BLaER1 (cell line): ENCODE measurements at regions not wholly inside any gene's neighbourhood (a gene's known extent, or its start where the extent isn't known, plus 50 kb on each side); places are given as distances from the start of the nearest gene placed in this dataset.

Experiments
- H3K27ac ChIP-seq: shearing (Covaris generic); formaldehyde crosslinking; 2 replicates; pipeline ENCODE4 v1.8.1; 2022
- H3K27me3 ChIP-seq: shearing (Covaris generic); formaldehyde crosslinking; 2 replicates; pipeline ENCODE4 v1.8.1; 2022
- H3K36me3 ChIP-seq: shearing (Covaris generic); formaldehyde crosslinking; 2 replicates; pipeline ENCODE4 v1.8.1; 2022
- H3K4me1 ChIP-seq: shearing (Covaris generic); formaldehyde crosslinking; 2 replicates; pipeline ENCODE4 v1.8.1; 2022
- H3K4me2 ChIP-seq: shearing (Covaris generic); formaldehyde crosslinking; 2 replicates; pipeline ENCODE4 v1.8.1; 2022
- H3K4me3 ChIP-seq: shearing (Covaris generic); formaldehyde crosslinking; 2 replicates; pipeline ENCODE4 v1.8.1; 2022
- H3K9ac ChIP-seq: shearing (Covaris generic); formaldehyde crosslinking; 2 replicates; pipeline ENCODE4 v1.8.1; 2022
- H3K9me3 ChIP-seq: shearing (Covaris generic); formaldehyde crosslinking; 2 replicates; pipeline ENCODE4 v1.8.1; 2022
- H4K20me1 ChIP-seq: shearing (Covaris generic); formaldehyde crosslinking; 2 replicates; pipeline ENCODE4 v1.8.1; 2022
- Cebpa-rat ChIP-seq: shearing (Covaris generic); IDR thresholded peaks from 2 replicates; pipeline ENCODE4 v1.8.1; 2022

DNA sequence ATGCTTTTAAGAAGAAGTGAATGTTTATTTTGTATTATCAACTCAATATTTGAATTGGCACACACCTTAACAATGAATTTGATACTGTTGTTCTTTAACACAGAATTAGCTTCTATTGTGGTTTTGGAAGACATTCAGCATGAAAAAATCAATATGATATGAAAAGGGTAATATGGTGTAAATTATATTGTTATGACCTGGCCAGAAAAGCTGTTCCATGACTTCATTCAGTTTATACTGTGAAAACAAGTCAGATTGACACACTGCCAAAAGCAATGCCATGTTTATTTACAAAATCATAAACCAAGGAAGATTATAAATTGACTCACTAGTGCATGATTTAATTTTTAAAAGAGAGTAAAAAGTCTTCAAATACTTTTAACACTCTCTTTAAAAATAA is 851.4 kb upstream of the SEL1L start:
- no peaks in the 10 kb centered on the region for H3K9me3 ChIP-seq

DNA sequence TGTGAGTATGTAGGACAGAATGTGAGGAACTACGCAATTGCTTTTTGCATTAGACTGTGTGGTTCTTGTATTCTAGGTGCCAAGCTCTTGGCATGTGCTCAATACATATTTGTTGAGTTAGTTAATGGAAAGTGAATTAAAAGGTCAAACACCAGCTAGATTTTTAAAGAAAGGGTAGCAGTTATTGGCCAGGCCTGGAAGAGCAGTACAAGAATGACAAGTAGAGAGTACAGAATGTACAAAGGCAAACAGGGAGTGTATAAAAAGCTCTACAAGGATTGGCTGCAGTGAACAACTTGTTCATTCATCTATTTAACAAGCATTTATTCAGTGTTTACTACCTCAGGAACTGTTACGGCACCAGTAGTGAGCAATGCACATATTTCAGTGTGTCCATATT is 854.0 kb upstream of the SEL1L start:
- Histone ChIP-seq H4K20me1 (no peaks in the 10 kb centered on the region), H3K27me3 (no peaks in the 10 kb centered on the region), H3K36me3 (no peaks in the 10 kb centered on the region), H3K4me1 (no peaks in the 10 kb centered on the region), H3K4me2 (no peak overlapping the region), H3K27ac (no peak overlapping the region), H3K9ac (no peak overlapping the region), H3K4me3 (no peak overlapping the region), H3K9me3 (no peaks in the 10 kb centered on the region)
- no peak for TF ChIP-seq Cebpa-rat

More for the DNA sequence above, 851.4 kb upstream of the SEL1L start:
- Histone ChIP-seq H3K4me2 (no peak overlapping the region), H3K27ac (no peak overlapping the region), H3K4me1 (no peaks in the 10 kb centered on the region), H3K36me3 (no peaks in the 10 kb centered on the region), H4K20me1 (no peaks in the 10 kb centered on the region), H3K27me3 (no peaks in the 10 kb centered on the region), H3K4me3 (no peak overlapping the region), H3K9ac (no peak overlapping the region)
- TF ChIP-seq Cebpa-rat = no peak

DNA sequence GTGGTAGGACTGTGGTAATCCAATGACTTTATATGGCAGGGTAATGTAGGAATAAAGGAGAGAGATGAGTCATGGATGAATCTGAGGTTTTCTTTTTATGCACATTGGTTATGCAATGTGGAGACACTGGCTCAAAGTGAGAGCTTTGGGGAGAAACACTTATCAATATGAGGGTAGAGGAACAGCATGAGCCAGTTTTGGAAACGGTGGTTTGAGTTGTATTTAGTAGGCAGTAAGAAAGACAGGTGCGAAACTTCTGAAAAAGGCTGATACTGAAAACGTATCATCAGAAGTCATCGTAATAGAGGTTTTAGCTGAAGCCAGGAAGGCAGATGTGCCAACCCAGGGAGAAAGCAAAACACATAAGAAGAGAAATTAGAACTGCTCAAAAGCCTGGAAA is 854.8 kb upstream of the SEL1L start:
- no peaks in the 10 kb centered on the region for H3K27me3 ChIP-seq
- H3K4me2 ChIP-seq = no peak overlapping the region
- no peaks in the 10 kb centered on the region for H3K4me1 ChIP-seq
- H3K27ac ChIP-seq = no peak overlapping the region
- no peak overlapping the region for H3K9ac ChIP-seq
- no peaks in the 10 kb centered on the region for H3K9me3 ChIP-seq
- H3K36me3 ChIP-seq = no peaks in the 10 kb centered on the region
- no peak for TF ChIP-seq Cebpa-rat
- no peaks in the 10 kb centered on the region for H4K20me1 ChIP-seq
- no peak overlapping the region for H3K4me3 ChIP-seq

DNA sequence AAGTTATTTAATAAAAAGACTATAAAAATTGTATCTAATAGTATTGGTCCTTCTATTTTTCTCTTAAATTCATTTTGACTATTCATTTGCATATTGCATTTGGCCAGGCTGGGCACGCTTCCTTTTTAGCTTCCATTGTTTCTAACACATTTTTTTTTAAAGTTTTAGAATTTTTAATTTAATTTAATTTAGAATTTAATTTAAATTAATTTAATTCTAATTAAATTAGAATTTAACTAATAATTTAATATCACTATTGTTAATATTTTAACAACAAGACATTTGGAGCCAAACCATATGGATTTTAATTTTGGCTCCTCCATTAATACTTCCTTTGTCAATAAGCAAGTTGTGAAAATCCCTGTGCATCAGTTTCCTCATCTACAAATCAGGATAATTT is 856.9 kb upstream of the SEL1L start:
- Histone ChIP-seq H4K20me1 (no peaks in the 10 kb centered on the region), H3K4me2 (no peak overlapping the region), H3K27me3 (no peaks in the 10 kb centered on the region), H3K27ac (no peak overlapping the region), H3K4me3 (no peak overlapping the region), H3K9ac (no peak overlapping the region), H3K9me3 (no peaks in the 10 kb centered on the region), H3K4me1 (no peaks in the 10 kb centered on the region), H3K36me3 (no peaks in the 10 kb centered on the region)
- no peak for TF ChIP-seq Cebpa-rat

DNA sequence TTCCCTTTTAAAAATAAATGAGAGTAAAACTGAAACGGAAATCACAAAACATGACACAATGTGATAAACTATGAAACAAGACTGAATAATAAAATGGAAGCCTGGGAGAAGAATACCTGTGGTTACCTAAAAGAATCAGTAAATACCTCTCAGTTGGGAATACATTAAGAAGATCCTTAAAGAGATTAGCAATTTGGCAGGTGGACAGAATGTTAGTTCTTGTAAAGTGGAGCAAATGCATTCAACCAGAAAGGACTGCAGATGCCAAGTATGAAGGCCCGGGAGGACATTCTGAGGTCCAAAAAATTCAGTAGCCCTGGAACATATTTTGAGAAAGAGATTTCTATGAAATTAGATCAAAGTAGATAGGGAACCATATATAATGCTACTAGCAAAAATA is 861.3 kb upstream of the SEL1L start:
- Histone ChIP-seq H3K27me3 (no peaks in the 10 kb centered on the region; the same call in 1 of the 2 replicates), H3K4me3 (no peak overlapping the region), H4K20me1 (no peaks in the 10 kb centered on the region), H3K36me3 (no peaks in the 10 kb centered on the region), H3K4me2 (no peak overlapping the region), H3K27ac (no peak overlapping the region), H3K9ac (no peak overlapping the region), H3K4me1 (no peaks in the 10 kb centered on the region), H3K9me3 (no peaks in the 10 kb centered on the region)
- no peak for TF ChIP-seq Cebpa-rat

DNA sequence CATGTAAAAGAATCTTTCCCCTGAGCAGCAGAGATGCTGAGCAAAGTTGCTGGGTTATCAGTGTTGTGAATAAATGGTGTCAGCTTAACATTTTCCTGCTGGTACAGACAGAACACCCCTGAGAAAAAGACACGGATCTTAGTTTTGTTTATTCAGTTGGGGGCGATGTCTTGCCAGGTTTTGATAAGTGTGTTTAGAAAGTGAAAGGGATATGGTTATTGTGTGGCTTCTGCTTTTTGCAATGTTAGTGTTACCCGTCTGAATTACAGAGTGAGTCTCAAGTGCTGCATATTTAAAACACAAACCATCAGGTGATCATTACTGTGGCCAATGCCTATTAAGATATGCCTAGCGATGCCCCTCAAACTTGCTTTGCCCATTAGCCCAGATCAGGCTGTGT is 864.6 kb upstream of the SEL1L start:
- no peaks in the 10 kb centered on the region for H3K9me3 ChIP-seq
- H3K36me3 ChIP-seq = no peaks in the 10 kb centered on the region
- no peak overlapping the region for H3K4me2 ChIP-seq
- TF ChIP-seq Cebpa-rat = no peak
- H3K27me3 ChIP-seq = no peaks in the 10 kb centered on the region; the same call in 1 of the 2 replicates
- no peak overlapping the region for H3K27ac ChIP-seq
- H3K9ac ChIP-seq = no peak overlapping the region
- no peak overlapping the region for H3K4me3 ChIP-seq
- H3K4me1 ChIP-seq = no peaks in the 10 kb centered on the region
- no peaks in the 10 kb centered on the region for H4K20me1 ChIP-seq

DNA sequence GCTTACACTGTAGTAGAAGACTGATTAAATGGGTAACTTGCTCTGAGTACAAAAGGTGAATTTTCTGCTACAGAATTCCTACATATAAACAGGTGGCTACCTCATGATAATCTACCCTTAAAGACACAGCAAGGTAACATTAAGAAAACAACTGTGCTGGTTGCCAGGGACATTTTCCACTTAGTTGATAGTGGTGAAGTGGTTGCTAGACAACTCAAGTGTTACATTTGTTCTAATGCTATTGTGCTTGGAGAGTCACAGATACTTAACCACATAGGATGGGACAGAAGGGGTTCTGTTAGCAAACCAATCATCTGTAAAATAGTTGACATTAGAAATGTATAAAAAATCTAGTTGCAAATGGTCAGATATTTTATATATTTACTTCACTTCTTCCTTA is 870.3 kb upstream of the SEL1L start:
- Histone ChIP-seq H3K36me3 (no peaks in the 10 kb centered on the region), H3K4me3 (no peak overlapping the region), H3K27me3 (no peaks in the 10 kb centered on the region; the same call in 1 of the 2 replicates), H3K4me2 (no peak overlapping the region), H3K27ac (no peak overlapping the region), H3K9me3 (no peaks in the 10 kb centered on the region), H4K20me1 (no peaks in the 10 kb centered on the region), H3K9ac (no peak overlapping the region), H3K4me1 (no peaks in the 10 kb centered on the region)
- TF ChIP-seq Cebpa-rat = no peak

DNA sequence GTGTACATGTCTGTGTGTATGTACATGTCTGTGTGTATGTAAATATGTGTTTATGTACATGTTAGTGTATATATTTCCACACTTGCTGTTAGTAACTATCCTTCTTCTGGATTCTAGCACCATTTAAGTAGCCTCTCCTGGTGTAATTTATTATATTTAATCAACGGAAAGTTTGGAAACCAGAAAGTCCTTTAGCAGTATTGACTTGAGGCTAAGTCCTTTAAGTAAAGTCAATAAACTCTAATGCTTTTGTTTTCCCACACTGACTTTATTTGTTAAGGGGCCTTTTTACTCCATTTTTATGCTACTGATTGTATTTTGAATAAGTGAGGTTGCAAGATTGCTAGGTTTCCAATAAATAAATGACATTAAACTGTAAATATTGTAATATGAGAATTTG is 876.4 kb upstream of the SEL1L start:
- TF ChIP-seq Cebpa-rat = no peak
- H3K4me3 ChIP-seq = no peak overlapping the region
- no peaks in the 10 kb centered on the region for H4K20me1 ChIP-seq
- H3K9ac ChIP-seq = no peak overlapping the region
- peaks cover 5% of the 10 kb centered on the region; the same call in 1 of the 2 replicates for H3K4me1 ChIP-seq
- H3K36me3 ChIP-seq = no peaks in the 10 kb centered on the region
- no peak overlapping the region for H3K27ac ChIP-seq
- H3K9me3 ChIP-seq = no peaks in the 10 kb centered on the region
- H3K27me3 ChIP-seq = no peaks in the 10 kb centered on the region
- H3K4me2 ChIP-seq = no peak overlapping the region

DNA sequence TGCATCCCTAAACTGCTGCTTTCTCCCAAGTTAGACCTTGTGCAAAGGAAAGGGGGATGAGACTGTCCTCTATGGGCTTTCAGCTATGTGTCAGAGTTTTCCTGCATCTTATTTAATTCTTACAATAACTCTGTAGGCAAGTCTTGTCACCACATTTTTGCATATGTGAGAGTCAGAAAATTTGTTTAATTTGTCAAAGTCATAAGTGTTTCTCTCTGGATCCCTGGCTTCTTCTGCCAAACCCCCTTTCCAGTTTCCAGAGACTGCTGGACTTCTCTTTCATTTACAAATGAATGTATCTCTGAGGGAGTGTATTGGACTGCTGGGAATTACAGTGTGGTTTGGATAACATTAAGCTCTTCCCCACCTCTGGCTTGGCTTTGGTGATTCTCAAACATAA is 877.6 kb upstream of the SEL1L start:
- Histone ChIP-seq H3K4me1 (peaks cover 9% of the 10 kb centered on the region; the same call in 1 of the 2 replicates), H3K27ac (no peak overlapping the region), H3K9me3 (no peaks in the 10 kb centered on the region), H3K27me3 (no peaks in the 10 kb centered on the region), H3K4me3 (no peak overlapping the region), H3K36me3 (no peaks in the 10 kb centered on the region), H3K4me2 (no peak overlapping the region), H4K20me1 (no peaks in the 10 kb centered on the region), H3K9ac (no peak overlapping the region)
- TF ChIP-seq Cebpa-rat = no peak

DNA sequence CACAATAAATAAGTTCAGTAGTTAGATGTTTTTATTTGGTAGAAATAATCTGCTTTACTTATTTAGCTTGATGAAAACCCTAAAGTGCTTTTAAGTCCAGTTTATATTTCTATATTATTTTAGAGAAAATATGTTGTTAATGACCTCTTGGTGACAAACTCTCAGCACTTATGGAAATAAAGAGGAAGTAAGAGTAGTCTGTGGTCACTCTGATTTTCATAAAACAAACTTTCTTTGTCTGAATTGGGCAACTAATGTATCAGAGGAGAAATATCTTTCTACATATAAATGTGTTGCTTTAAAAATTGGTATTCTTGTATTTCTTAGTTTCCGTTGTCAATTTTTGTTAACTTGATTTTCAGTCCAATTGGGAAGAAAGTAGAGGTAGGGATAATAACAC is 878.9 kb upstream of the SEL1L start:
- TF ChIP-seq Cebpa-rat = no peak
- H3K4me2 ChIP-seq = no peak overlapping the region
- no peak overlapping the region for H3K9ac ChIP-seq

DNA sequence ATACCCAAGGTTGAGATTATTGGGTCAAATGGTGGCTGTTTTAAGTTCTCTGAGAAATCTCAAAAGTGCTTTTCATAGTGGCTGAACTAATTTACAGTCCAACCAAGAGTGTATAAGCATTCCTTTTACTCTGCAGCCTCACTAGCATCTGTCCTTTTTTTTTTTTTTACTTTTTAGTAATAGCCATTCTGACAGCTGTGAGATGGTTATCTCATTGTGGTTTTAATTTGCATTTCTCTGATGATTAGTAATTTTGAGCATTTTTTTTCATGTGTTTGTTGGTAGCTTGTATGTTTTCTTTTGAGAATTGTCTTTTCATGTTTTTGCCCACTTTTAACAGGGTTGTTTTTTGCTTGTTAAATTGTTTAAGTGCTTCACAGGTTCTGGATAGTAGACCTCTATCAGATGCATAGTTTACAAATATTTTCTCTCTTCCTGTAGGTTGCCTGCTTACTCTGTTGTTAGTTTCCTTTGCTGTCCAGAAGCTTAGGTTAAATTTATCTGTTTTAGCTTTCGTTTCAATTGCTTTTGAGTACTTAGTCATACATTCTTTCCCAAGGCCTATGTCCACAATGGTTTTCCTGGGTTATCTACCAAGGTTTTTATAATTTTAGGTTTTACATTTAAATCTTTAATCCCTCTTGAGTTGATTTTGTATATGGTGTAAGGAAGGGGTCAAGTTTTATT is 881.3 kb upstream of the SEL1L start:
- H3K4me2 ChIP-seq = no peak overlapping the region
- H3K4me3 ChIP-seq = no peak overlapping the region
- H3K9ac ChIP-seq = no peak overlapping the region
- H3K4me1 ChIP-seq = peaks cover 9% of the 10 kb centered on the region; the same call in 1 of the 2 replicates
- no peak overlapping the region for H3K27ac ChIP-seq
- peaks cover 11% of the 10 kb centered on the region for H3K9me3 ChIP-seq
- no peaks in the 10 kb centered on the region for H3K27me3 ChIP-seq
- no peaks in the 10 kb centered on the region for H4K20me1 ChIP-seq
- no peak for TF ChIP-seq Cebpa-rat
- no peaks in the 10 kb centered on the region for H3K36me3 ChIP-seq

More for the DNA sequence above, 878.9 kb upstream of the SEL1L start:
- Histone ChIP-seq H3K27ac (no peak overlapping the region), H3K4me3 (no peak overlapping the region), H3K9me3 (no peaks in the 10 kb centered on the region), H3K4me1 (peaks cover 9% of the 10 kb centered on the region; the same call in 1 of the 2 replicates), H3K36me3 (no peaks in the 10 kb centered on the region), H4K20me1 (no peaks in the 10 kb centered on the region), H3K27me3 (no peaks in the 10 kb centered on the region)
